GM21381 (cell line): ENCODE measurements at regions not wholly inside any gene's neighbourhood (a gene's known extent, or its start where the extent isn't known, plus 50 kb on each side); places are given as distances from the start of the nearest gene placed in this dataset.

Source experiments
- ATAC-seq: cut with Tn5 transposase; IDR thresholded peaks from one replicate; pipeline ENCODE4 v1.9.1; 2021; ENCODE audit warnings: mild to moderate bottlenecking, moderate library complexity; ENCODE audit not compliant: unreplicated experiment

- ATAC-seq, result no peak
These were observed 180.2 kb upstream of the ZNF618 start for GRCh38 chr9:113695901-113696300.

- no peak for ATAC-seq
These were observed 174.0 kb upstream of the ZNF618 start for GRCh38 chr9:113701774-113702755.

GRCh38 chr9:113705306-113705927 is 170.7 kb upstream of the ZNF618 start:
- no peak for ATAC-seq

- no peak for ATAC-seq
These were observed 170.1 kb upstream of the ZNF618 start for GRCh38 chr9:113705928-113706519.

- ATAC-seq, result no peak
These were observed 168.0 kb upstream of the ZNF618 start for GRCh38 chr9:113707953-113708695.

- no peak for ATAC-seq
These were observed 167.0 kb upstream of the ZNF618 start for GRCh38 chr9:113708821-113709713.

DNA sequence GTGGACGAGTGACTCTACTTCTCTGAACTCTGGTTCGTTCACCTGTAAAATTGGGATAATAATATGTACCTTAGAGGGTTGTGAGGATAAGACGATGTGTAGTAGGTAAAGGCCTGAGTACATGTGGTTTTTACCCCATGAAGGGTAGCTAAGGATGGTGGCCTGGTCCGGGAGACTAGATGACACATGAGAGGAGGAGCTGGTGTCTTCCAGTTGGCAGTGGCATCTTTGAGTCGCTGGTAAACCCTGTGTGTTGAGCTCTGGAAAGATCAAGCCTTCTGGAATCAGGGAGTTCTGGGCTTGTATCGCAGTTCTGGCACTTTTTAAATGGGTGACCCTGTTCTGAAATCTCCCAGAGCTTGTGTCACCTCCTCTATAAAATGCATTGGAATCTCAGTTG is 166.4 kb upstream of the ZNF618 start:
- no peak for ATAC-seq

DNA sequence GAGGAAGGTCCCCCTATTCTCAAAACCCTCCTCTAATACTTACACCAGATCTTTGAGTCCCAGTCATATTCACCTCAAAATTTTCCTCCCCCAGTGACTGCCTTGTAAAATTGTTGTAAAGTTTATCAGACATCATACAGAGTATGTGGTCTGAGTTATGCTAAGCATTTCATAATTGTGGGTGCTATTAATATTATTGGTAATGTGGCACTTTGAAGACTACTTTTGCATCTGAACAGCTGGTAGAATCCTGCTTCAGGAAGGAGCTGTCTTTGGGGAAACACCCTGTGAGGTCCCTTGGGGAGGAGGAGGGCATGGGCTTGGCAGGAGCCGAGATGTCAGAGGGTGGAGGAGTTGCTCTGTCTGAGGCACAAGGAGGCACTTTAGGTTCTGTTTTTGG is 164.9 kb upstream of the ZNF618 start:
- no peak for ATAC-seq

GRCh38 chr9:113712053-113712452 is 164.1 kb upstream of the ZNF618 start:
- no peak for ATAC-seq

GRCh38 chr9:113715086-113715485 is 161.0 kb upstream of the ZNF618 start:
- no peak for ATAC-seq

- no peak for ATAC-seq
These were observed 156.2 kb upstream of the ZNF618 start for GRCh38 chr9:113719919-113720318.

DNA sequence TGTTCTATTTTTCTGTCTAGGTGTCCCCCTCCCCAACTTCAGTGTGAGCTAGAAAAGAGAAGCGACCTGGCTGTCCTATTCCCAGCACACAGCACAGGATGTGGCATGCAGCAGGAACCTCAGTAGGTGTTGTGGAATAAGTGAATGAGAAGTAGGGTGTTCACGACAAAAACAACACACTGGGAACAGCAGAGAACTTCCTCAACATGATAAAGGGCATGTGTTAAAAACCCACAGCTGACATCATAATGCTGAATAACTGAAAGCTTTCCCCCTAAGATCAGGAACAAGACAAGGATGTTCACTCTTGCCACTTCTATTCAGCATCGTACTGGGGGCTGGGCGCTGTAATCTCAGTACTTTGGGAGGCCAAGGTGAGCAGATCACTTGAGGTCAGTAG is 155.6 kb upstream of the ZNF618 start:
- no peak for ATAC-seq

- ATAC-seq, result no peak
These were observed 154.3 kb upstream of the ZNF618 start for GRCh38 chr9:113721856-113722255.

DNA sequence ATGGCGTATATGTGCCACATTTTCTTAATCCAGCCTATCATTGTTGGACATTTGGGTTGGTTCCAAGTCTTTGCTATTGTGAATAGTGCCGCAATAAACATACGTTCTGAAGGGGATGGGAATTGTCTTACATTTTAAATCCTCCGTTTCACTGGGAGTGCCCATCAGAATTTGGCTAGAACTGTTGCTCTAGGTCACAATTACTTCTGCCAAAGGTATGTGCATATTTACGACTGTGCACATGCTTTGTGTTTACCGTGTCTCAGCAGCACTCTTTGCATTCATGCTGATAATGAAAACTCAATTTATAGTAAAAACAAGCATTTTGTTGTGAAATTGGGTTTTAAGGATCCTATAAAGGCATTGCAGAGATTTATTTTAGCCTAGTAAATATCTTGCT is 151.9 kb upstream of the ZNF618 start:
- no peak for ATAC-seq

DNA sequence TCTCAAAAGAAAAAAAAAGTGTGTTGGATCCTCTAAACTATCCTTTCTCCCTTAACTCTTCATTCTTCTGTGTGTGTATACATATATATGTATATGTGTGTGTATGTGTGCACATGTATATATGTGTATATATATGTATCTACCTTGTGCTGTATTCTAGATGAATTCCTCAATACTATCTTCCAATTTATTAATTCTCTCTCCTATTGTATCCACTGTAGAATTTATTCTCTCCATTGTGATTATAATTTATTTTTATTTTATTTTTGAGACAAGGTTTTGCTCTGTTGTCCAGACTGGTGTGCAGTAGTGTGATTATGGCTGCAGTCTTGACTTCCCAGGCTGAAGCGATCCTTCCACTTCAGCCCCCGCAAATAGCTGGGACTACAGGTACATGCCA is 147.1 kb upstream of the ZNF618 start:
- no peak for ATAC-seq

DNA sequence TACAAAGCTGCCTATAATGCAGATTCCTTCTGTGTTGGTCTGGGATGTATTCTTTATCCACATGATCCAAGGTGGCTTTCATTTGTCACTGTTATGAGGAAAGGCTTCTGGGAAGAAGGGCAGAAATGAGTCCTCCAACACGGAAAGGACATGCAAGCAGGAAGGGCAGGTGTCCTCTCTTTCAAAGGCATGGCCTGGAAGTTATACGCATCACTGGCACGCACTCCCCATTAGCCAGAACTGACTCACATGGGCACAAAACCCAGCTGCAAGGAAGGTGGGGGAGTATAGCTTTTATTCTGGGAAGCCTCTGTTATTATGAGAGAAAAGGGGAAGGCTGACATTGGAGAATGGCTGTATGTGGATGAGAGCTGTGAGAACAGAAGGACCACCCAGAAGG is 141.3 kb upstream of the ZNF618 start:
- no peak for ATAC-seq

GRCh38 chr9:113737517-113738271 is 138.4 kb upstream of the ZNF618 start:
- ATAC-seq, result no peak

- no peak for ATAC-seq
These were observed 137.6 kb upstream of the ZNF618 start for GRCh38 chr9:113738496-113738892.

GRCh38 chr9:113738893-113739604 is 137.1 kb upstream of the ZNF618 start:
- ATAC-seq, result no peak
